BE2C (cell line): ENCODE measurements at regions not wholly inside any gene's neighbourhood (a gene's known extent, or its start where the extent isn't known, plus 50 kb on each side); places are given as distances from the start of the nearest gene placed in this dataset.

Experiments used
- DNase-seq: peaks from one replicate; pipeline ENCODE4 v3.0.0-alpha.2; 2020
- H3K27me3 ChIP-seq: fragments of 250-450 bp; sonication (Bioruptor Pico); 2 replicates; pipeline ENCODE4 v1.5.1; 2020; ENCODE audit warnings: mild to moderate bottlenecking
- H3K36me3 ChIP-seq: fragments of 250-450 bp; sonication (Bioruptor Pico); 2 replicates; pipeline ENCODE4 v1.5.1; 2020; ENCODE audit warnings: mild to moderate bottlenecking
- H3K4me1 ChIP-seq: fragments of 250-450 bp; sonication (Bioruptor Pico); 2 replicates; pipeline ENCODE4 v1.5.1; 2020
- H3K4me3 ChIP-seq: 2 replicates; pipeline ENCODE4 v1.5.1; 2011; ENCODE audit warnings: low read depth, low read length
- H3K9me3 ChIP-seq: fragments of 250-450 bp; sonication (Bioruptor Pico); 2 replicates; pipeline ENCODE4 v1.5.1; 2020
- TF ChIP-seq, protein P1 (sequence below): IDR thresholded peaks from 2 replicates; pipeline ENCODE4 v1.5.1; 2012; ENCODE audit warnings: mild to moderate bottlenecking, low read depth, low read length

DNA sequence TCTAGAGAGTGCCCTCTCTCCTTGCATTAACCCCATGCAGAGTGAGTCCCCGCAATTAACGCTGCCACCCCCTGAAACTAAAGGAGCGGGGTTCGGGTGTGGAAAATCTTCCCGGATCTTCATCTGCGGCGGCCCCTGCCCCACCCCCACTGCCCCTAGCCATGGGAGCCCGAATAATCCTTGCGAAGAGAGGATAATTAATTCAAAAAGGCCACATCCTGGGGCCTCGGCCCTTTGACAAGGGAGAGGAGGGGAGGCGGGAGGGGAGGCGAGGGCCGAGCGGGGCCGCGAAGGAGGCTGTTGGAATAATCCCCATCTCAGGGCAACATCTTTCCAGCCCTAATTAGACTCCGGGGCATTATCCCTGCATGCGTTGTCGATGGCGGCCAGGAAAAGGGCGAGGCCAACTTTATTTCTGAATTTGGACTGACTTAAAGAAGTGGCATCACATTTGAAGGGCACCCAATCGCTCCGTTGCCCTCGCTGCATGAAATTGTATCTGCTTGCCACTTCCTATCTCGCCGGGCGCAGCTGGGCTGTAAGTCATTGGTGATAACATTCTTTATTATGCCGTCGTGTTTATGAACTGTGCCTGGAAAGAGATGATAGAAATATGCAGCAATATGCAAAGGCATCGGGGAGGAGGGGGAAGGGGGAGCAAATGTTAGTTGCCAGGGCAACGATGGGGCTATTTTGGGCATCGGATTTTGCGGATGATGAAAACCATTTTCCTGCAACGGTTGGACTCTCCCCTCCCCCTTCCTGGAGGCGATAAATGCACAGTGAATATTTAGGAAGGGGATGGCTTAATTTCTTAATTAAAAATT is 387.1 kb upstream of the TNRC6C start:
- peaks cover 8% of the 10 kb centered on the region; the same call in 1 of the 2 replicates for H3K4me1 ChIP-seq
- H3K4me3 ChIP-seq = peak overlapping the region; percentile 56
- DNase-seq = no peak
- H3K9me3 ChIP-seq = no peaks in the 10 kb centered on the region
- no peaks in the 10 kb centered on the region for H3K36me3 ChIP-seq
- H3K27me3 ChIP-seq = no peaks in the 10 kb centered on the region
- TF ChIP-seq, protein P1, sequence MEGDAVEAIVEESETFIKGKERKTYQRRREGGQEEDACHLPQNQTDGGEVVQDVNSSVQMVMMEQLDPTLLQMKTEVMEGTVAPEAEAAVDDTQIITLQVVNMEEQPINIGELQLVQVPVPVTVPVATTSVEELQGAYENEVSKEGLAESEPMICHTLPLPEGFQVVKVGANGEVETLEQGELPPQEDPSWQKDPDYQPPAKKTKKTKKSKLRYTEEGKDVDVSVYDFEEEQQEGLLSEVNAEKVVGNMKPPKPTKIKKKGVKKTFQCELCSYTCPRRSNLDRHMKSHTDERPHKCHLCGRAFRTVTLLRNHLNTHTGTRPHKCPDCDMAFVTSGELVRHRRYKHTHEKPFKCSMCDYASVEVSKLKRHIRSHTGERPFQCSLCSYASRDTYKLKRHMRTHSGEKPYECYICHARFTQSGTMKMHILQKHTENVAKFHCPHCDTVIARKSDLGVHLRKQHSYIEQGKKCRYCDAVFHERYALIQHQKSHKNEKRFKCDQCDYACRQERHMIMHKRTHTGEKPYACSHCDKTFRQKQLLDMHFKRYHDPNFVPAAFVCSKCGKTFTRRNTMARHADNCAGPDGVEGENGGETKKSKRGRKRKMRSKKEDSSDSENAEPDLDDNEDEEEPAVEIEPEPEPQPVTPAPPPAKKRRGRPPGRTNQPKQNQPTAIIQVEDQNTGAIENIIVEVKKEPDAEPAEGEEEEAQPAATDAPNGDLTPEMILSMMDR = no peak

DNA sequence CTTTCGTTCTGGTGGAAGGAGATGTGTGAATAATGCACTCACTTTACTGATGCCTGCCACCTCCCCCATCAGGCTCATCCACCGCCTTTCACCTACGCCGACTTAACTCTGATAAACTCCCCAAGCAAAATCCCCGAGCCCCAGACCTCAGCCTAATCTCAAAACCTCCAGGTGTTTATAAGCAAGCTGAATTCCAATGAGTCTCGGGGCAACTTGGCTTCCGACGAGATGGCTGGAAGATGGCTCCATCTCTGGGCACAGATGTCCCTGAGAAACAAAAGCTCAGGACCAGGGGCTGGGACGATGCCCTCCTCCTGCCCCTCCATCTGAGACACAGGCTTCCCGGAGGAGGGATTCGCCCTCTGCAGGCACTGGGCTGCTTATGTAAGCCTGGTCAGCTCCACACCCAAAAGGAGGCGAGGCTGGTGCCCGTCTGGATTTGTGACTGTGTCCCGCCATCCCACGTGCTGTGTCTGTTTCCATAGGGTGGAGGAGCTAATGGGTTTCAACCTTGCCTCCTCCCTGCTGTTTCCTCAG is 386.4 kb upstream of the TNRC6C start:
- H3K4me3 ChIP-seq = peak overlapping the region; percentile 56
- H3K9me3 ChIP-seq = no peaks in the 10 kb centered on the region
- DNase-seq = no peak
- H3K4me1 ChIP-seq = peaks cover 8% of the 10 kb centered on the region; the same call in 1 of the 2 replicates
- no peaks in the 10 kb centered on the region for H3K36me3 ChIP-seq
- TF ChIP-seq, protein P1 = no peak; the same call in none of the 2 replicates
- H3K27me3 ChIP-seq = no peaks in the 10 kb centered on the region

DNA sequence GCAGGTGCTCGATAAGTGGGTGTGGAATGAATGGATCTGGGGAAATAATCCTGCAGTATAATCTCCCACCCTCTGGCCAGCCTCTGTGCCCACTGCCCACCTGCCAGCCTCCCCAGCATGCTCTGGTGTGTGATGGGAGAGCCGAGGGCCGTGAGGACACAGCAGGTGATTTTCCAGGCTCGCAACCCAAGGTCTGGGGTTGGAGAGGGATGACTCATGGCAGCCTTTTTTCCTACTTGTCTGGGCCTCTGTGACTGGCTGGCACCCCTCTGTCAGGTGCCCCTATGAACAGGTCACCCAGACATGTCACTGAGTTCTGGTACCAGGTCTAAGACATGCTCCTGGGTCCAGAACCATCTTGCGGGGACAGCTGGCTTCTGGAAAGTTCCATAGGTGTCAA is 385.7 kb upstream of the TNRC6C start:
- TF ChIP-seq, protein P1 = no peak
- Histone ChIP-seq H3K4me1 (peaks cover 8% of the 10 kb centered on the region; the same call in 1 of the 2 replicates), H3K27me3 (no peaks in the 10 kb centered on the region), H3K4me3 (no peak overlapping the region), H3K36me3 (no peaks in the 10 kb centered on the region), H3K9me3 (no peaks in the 10 kb centered on the region)
- DNase-seq = no peak

DNA sequence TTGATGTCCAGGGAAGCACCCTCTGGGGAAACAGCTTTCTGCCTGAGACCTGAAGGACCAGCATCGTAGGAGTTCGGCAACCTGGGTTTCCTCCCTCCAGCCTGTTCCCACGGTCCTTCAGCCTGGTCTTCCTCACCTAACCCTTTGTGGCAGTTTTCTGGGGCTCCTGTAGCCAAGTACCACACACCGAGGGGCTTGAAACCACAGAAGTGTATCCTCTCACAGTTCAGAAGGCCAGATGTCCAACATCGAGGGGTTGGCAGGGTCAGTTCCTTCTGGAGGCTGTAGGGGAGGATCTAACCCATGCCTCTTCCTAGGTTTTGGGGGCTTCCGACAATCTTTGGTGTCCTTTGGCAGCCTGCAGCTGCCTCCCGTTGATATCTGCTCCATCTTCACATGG is 381.0 kb upstream of the TNRC6C start:
- H3K36me3 ChIP-seq = no peaks in the 10 kb centered on the region
- H3K4me3 ChIP-seq = no peak overlapping the region
- DNase-seq = no peak
- TF ChIP-seq, protein P1 = no peak
- no peaks in the 10 kb centered on the region for H3K27me3 ChIP-seq
- H3K4me1 ChIP-seq = no peaks in the 10 kb centered on the region
- no peaks in the 10 kb centered on the region for H3K9me3 ChIP-seq

DNA sequence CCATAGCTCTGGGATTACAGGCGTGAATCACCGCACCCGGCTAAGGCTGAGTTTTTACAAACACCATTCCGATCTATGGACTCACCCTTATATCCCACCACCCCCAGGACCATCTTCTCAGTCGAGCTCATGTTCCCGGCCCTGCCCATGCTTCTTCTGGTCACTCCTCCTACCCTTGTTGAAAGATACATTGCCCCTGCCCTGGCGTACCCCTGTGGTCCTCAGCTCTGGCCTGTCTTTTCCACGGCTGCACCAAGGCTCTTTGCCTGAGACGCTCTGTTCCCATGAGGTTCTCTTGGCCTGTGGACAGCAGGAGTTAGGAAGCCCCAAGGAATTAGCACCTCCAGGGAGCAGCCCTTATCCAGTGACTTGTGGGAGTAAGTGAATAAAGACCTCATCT is 379.4 kb upstream of the TNRC6C start:
- Histone ChIP-seq H3K4me1 (no peaks in the 10 kb centered on the region), H3K36me3 (no peaks in the 10 kb centered on the region), H3K4me3 (no peak overlapping the region), H3K9me3 (no peaks in the 10 kb centered on the region), H3K27me3 (no peaks in the 10 kb centered on the region)
- TF ChIP-seq, protein P1 = no peak
- DNase-seq = no peak

DNA sequence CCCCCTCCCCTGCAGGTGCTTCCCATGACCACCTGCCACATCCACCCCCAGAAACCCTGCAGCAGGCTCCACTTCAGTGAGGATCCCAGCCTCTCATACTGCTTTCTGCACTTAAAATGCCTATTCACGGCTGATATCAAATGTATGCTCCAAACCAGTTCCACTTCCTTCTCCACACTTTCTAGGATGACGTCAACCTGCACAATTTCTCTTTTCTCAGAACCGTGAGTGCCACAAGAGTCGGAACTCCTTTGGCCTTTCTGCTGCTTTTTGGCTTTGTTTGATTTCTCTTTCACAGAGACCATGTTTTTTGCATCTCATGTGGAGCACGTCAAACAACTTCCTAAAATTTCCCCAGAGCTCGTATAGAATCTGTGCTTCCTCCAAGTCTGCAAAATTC is 378.8 kb upstream of the TNRC6C start:
- no peak for DNase-seq
- H3K36me3 ChIP-seq = no peaks in the 10 kb centered on the region
- no peaks in the 10 kb centered on the region for H3K9me3 ChIP-seq
- TF ChIP-seq, protein P1 = no peak
- no peaks in the 10 kb centered on the region for H3K4me1 ChIP-seq
- no peak overlapping the region for H3K4me3 ChIP-seq
- no peaks in the 10 kb centered on the region for H3K27me3 ChIP-seq
